OCI-LY7 (cell line): ENCODE measurements at regions not wholly inside any gene's neighbourhood (a gene's known extent, or its start where the extent isn't known, plus 50 kb on each side); places are given as distances from the start of the nearest gene placed in this dataset.

Experiments
- BruUV-seq: library from RNA; stranded (reverse); fragments of 400-500 nt; replicated peaks from 2 replicates; lab custom pipeline; 2021; lab: Mats Ljungman, UMichigan
- CTCF ChIA-PET: fragments of 300-600 bp; sonication (Branson Sonifier 250); formaldehyde crosslinking; loops from one replicate; lab custom pipeline; 2022; ENCODE audit warnings: antibody characterized with exemption; ENCODE audit not compliant: unreplicated experiment; lab: Charles Lee
- POLR2A ChIA-PET: fragments of 300-600 bp; sonication (Branson Sonifier 250); formaldehyde crosslinking; loops from one replicate; lab custom pipeline; 2022; ENCODE audit warnings: antibody characterized with exemption; lab: Charles Lee
- DNase-seq: peaks from one replicate; pipeline ENCODE4 v3.0.0-alpha.2; 2015; ENCODE audit warnings: low spot score
- H2AFZ ChIP-seq: fragments of 200-600 bp; sonication (generic), shearing (Covaris generic); 2 replicates; pipeline ENCODE4 v1.6.1; 2014; ENCODE audit warnings: mild to moderate bottlenecking, antibody characterized with exemption, low read length, moderate library complexity
- H3K27ac ChIP-seq: fragments of 200-600 bp; sonication (generic); 2 replicates; pipeline ENCODE4 v1.5.1; 2014; ENCODE audit warnings: mixed run types, low read depth, mild to moderate bottlenecking, moderate library complexity, low read length, inconsistent platforms; ENCODE audit not compliant: poor library complexity, severe bottlenecking
- H3K36me3 ChIP-seq: fragments of 200-600 bp; sonication (generic); 2 replicates; pipeline ENCODE4 v1.6.1; 2014; ENCODE audit warnings: mild to moderate bottlenecking, antibody characterized with exemption, low read length, moderate library complexity, mixed read lengths; ENCODE audit not compliant: insufficient read depth
- H3K4me1 ChIP-seq: fragments of 200-600 bp; sonication (generic); 2 replicates; pipeline ENCODE4 v1.5.1; 2014; ENCODE audit warnings: mild to moderate bottlenecking, low read length; ENCODE audit not compliant: insufficient read depth, poor library complexity, severe bottlenecking
- H3K4me2 ChIP-seq: fragments of 200-600 bp; sonication (generic); 2 replicates; pipeline ENCODE4 v1.6.1; 2014; ENCODE audit warnings: mild to moderate bottlenecking, low read length
- H3K4me3 ChIP-seq: fragments of 200-600 bp; sonication (generic); 2 replicates; pipeline ENCODE4 v1.5.1; 2014; ENCODE audit warnings: mild to moderate bottlenecking, low read depth, low read length; ENCODE audit not compliant: poor library complexity, severe bottlenecking
- H3K79me2 ChIP-seq: fragments of 200-600 bp; sonication (generic); 2 replicates; pipeline ENCODE4 v1.6.1; 2016; ENCODE audit warnings: low read depth, mild to moderate bottlenecking, low read length, moderate library complexity, mixed read lengths; ENCODE audit not compliant: insufficient read depth
- H3K9me2 ChIP-seq: fragments of 200-600 bp; sonication (generic); 2 replicates; pipeline ENCODE4 v1.6.1; 2016; ENCODE audit warnings: mild to moderate bottlenecking, low read length, mixed read lengths; ENCODE audit not compliant: insufficient read depth
- H3K9me3 ChIP-seq: fragments of 200-600 bp; sonication (generic); 2 replicates; pipeline ENCODE4 v1.6.1; 2014; ENCODE audit warnings: mild to moderate bottlenecking, mixed run types, low read length, mixed read lengths
- H4K20me1 ChIP-seq: fragments of 200-600 bp; sonication (generic); 2 replicates; pipeline ENCODE4 v1.6.1; 2014; ENCODE audit warnings: mild to moderate bottlenecking, antibody characterized with exemption, low read length, moderate library complexity, mixed read lengths; ENCODE audit not compliant: insufficient read depth
- EZH2phosphoT487 ChIP-seq: fragments of 200-600 bp; sonication (generic); IDR thresholded peaks from 2 replicates; pipeline ENCODE4 v1.6.1; 2018; ENCODE audit warnings: low read depth, borderline replicate concordance, mild to moderate bottlenecking, mixed run types, antibody characterized with exemption, low read length, moderate library complexity, mixed read lengths
- intact Hi-C: fragments of 100-400 bp; cut with micrococcal nuclease; formaldehyde crosslinking; loops from one replicate; pipeline ENCODE4 v1.10.0; 2022; ENCODE audit not compliant: unreplicated experiment
- TF ChIP-seq, protein P1 (sequence below): fragments of 200-600 bp; sonication (generic); conservative IDR thresholded peaks from 2 replicates; pipeline ENCODE4 v1.5.1; 2014; ENCODE audit warnings: mild to moderate bottlenecking, antibody characterized with exemption, low read length, moderate library complexity, mixed read lengths

DNA sequence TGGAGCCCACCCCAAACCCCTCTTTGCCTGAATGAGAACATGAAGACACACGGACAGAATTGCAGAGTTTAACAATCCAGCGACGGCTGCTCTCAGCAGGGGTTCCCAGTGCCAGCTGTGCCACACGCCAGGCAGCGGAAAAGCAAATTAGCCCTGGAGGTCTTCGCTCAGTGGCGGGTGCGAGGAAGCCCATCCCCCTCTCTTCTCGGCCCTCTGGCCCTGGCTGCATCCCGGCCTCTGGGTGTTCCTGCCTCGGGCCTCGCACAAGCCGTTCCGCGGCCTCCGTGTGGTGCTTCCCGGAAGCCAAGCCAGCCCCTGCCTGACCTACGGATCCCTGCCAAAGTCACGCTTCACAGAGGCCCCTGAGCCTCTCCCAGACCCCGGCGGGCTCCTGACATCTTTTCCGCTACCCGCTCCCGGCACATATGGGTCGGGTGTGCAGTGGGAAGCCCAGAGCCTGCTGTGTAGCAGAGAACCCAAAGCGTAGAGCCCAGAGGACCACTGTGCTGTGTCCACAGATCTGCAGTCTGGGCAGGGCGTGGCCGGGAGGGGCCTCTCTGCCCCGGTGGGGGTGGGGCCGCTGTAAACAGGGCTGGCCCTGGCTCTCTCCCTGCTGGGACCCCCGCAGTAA, 70.7 kb upstream of the GALNT9 start:
- TF ChIP-seq, protein P1, sequence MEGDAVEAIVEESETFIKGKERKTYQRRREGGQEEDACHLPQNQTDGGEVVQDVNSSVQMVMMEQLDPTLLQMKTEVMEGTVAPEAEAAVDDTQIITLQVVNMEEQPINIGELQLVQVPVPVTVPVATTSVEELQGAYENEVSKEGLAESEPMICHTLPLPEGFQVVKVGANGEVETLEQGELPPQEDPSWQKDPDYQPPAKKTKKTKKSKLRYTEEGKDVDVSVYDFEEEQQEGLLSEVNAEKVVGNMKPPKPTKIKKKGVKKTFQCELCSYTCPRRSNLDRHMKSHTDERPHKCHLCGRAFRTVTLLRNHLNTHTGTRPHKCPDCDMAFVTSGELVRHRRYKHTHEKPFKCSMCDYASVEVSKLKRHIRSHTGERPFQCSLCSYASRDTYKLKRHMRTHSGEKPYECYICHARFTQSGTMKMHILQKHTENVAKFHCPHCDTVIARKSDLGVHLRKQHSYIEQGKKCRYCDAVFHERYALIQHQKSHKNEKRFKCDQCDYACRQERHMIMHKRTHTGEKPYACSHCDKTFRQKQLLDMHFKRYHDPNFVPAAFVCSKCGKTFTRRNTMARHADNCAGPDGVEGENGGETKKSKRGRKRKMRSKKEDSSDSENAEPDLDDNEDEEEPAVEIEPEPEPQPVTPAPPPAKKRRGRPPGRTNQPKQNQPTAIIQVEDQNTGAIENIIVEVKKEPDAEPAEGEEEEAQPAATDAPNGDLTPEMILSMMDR = no peak
- no peak for TF ChIP-seq EZH2phosphoT487
- CTCF ChIA-PET = no interaction called here
- Histone ChIP-seq H3K4me3 (no peak overlapping the region), H3K4me2 (no peak overlapping the region), H3K79me2 (no peaks in the 10 kb centered on the region), H3K4me1 (no peaks in the 10 kb centered on the region), H2AFZ (no peak overlapping the region), H3K27ac (no peak overlapping the region), H4K20me1 (no peaks in the 10 kb centered on the region), H3K9me2 (no peaks in the 10 kb centered on the region), H3K9me3 (no peaks in the 10 kb centered on the region), H3K36me3 (no peaks in the 10 kb centered on the region)
- DNase-seq = no peak
- BruUV-seq = no TSS peak
- POLR2A ChIA-PET = no interaction called here
- intact Hi-C loops = no loop called here

DNA sequence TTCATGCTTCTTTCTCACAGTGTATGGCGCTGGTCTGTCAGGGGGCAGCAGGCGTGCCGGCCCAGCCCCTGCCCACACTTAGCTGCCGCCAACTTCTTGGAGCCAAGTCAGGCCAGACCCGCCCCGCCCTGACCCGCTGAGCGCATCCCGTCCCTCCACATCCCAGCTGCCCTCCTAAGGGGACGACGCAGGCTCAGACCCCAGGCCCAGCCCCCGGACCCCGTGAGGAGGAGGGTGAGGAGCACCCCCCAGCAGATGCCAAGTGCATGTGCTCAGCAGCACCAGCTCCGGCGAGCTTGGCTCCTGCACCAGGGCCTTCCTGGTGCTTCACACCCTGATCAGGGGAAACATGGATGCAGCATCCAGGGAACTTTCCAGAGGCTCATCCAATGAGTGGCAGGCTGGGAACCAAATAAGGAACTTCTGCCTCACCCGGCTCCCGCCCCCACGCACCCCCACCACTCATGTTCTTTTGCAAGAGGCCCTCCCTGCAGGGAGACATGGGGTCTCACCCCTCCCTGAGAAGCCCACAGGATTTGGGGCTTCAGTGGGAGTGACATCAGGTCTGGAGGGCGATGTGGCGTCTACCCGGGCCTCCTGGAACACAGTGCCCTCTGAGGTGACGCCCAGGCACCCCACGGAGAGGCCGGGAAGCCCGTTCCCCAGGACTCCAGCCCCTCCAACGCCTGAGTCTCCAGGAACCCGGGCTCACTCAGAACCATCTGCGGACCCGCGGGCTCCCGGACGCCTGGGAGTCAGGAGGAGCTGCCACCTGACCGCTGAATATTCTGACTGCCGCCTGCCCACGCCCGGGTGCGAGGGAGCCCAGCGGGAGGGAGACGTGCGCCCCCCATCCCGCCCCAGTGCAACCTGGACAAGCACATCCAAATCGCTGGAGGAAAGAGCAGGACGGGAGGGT, 70.0 kb upstream of the GALNT9 start:
- H3K4me2 ChIP-seq = no peak overlapping the region
- TF ChIP-seq EZH2phosphoT487 = no peak
- TF ChIP-seq, protein P1 = no peak
- H3K9me3 ChIP-seq = no peaks in the 10 kb centered on the region
- no peaks in the 10 kb centered on the region for H4K20me1 ChIP-seq
- no TSS peak for BruUV-seq
- no peak for DNase-seq
- no peaks in the 10 kb centered on the region for H3K36me3 ChIP-seq
- H3K9me2 ChIP-seq = no peaks in the 10 kb centered on the region
- intact Hi-C loops = no loop called here
- no peak overlapping the region for H3K4me3 ChIP-seq
- ChIA-PET CTCF (no interaction called here), POLR2A (no interaction called here)
- H3K4me1 ChIP-seq = no peaks in the 10 kb centered on the region
- no peak overlapping the region for H2AFZ ChIP-seq
- no peak overlapping the region for H3K27ac ChIP-seq
- no peaks in the 10 kb centered on the region for H3K79me2 ChIP-seq
